Mesothelial cell of epicardium (in vitro differentiated cells): ENCODE measurements at regions not wholly inside any gene's neighbourhood (a gene's known extent, or its start where the extent isn't known, plus 50 kb on each side); places are given as distances from the start of the nearest gene placed in this dataset.

Source experiments
- DNase-seq, 2 experiments: peaks; one replicate each; pipeline ENCODE4 v3.0.0; 2021; ENCODE audit warnings: low spot score in 2 of 2; ENCODE audit not compliant: unreplicated experiment in 2 of 2
- H3K27ac Mint-ChIP-seq: 2 replicates; pipeline ENCODE4 v1.8.0; 2021; ENCODE audit warnings: mixed read lengths
- H3K27me3 Mint-ChIP-seq: 2 replicates; pipeline ENCODE4 v1.8.0; 2021; ENCODE audit warnings: low read depth, mixed read lengths
- H3K36me3 Mint-ChIP-seq: 2 replicates; pipeline ENCODE4 v1.8.0; 2021; ENCODE audit warnings: mixed read lengths
- H3K4me1 Mint-ChIP-seq: 2 replicates; pipeline ENCODE4 v1.8.0; 2021; ENCODE audit warnings: mixed read lengths
- H3K4me3 Mint-ChIP-seq: 2 replicates; pipeline ENCODE4 v1.8.0; 2021; ENCODE audit warnings: mild to moderate bottlenecking, moderate library complexity, mixed read lengths
- H3K9me3 Mint-ChIP-seq: 2 replicates; pipeline ENCODE4 v1.8.0; 2021; ENCODE audit warnings: mixed read lengths
- TF ChIP-seq, protein P1 (sequence below): fragments of 200-600 bp; sonication (generic); IDR thresholded peaks from one replicate; pipeline ENCODE4 v1.5.0; 2021; ENCODE audit warnings: antibody characterized with exemption; ENCODE audit not compliant: unreplicated experiment

DNA sequence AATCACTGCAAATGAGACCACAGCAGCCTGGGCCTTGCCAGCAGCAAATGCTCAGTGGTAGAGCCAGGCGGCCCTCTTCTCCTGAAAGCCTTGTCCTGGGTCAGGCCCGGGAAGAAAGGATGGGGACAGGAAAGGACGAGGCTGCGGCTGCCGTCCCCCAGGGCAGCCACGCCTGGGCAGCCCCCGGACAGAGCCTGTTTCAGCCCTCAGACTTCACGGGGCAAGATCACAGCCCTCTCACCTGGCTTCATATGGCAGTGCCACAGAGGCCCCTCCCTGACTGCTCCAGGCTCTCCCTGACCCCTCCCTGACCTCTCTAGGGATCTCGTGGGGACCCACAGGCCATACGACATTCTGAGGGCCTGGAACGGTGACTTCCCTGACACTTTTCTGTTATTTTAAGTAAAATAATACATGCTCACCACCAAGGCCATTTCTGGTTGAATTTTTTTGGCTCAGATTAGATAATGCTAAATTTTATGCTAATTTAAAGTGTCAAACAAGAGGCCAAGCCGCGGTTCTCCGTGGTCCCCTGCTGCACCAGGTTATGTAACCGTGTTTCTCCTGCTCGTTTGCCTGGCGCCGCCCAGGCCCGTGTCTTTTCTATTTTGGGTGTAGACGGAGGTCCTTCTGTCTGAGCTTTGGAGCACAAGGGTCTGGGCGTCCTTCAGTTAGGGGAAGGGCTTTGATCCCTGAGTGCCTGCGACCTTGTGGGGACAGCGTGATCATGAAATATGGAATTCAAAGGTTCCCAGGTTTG is 59.9 kb upstream of the BHLHE23 start:
- no peak overlapping the region for H3K27ac Mint-ChIP-seq
- no peaks in the 10 kb centered on the region for H3K36me3 Mint-ChIP-seq
- H3K27me3 Mint-ChIP-seq: peaks cover 53% of the 10 kb centered on the region
- H3K9me3 Mint-ChIP-seq: no peaks in the 10 kb centered on the region
- no peak overlapping the region for H3K4me3 Mint-ChIP-seq
- no peak for DNase-seq
- H3K4me1 Mint-ChIP-seq: no peaks in the 10 kb centered on the region
- TF ChIP-seq, protein P1, sequence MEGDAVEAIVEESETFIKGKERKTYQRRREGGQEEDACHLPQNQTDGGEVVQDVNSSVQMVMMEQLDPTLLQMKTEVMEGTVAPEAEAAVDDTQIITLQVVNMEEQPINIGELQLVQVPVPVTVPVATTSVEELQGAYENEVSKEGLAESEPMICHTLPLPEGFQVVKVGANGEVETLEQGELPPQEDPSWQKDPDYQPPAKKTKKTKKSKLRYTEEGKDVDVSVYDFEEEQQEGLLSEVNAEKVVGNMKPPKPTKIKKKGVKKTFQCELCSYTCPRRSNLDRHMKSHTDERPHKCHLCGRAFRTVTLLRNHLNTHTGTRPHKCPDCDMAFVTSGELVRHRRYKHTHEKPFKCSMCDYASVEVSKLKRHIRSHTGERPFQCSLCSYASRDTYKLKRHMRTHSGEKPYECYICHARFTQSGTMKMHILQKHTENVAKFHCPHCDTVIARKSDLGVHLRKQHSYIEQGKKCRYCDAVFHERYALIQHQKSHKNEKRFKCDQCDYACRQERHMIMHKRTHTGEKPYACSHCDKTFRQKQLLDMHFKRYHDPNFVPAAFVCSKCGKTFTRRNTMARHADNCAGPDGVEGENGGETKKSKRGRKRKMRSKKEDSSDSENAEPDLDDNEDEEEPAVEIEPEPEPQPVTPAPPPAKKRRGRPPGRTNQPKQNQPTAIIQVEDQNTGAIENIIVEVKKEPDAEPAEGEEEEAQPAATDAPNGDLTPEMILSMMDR: no peak

GRCh38 chr20:63065911-63066310 is 59.1 kb upstream of the BHLHE23 start:
- Mint-ChIP-seq H3K36me3 (no peaks in the 10 kb centered on the region), H3K4me1 (no peaks in the 10 kb centered on the region), H3K9me3 (no peaks in the 10 kb centered on the region), H3K27ac (no peak overlapping the region), H3K27me3 (peaks cover 52% of the 10 kb centered on the region), H3K4me3 (no peak overlapping the region)
- TF ChIP-seq, protein P1: no peak
- no peak for DNase-seq

- Mint-ChIP-seq H3K9me3 (no peaks in the 10 kb centered on the region), H3K36me3 (no peaks in the 10 kb centered on the region), H3K4me3 (no peak overlapping the region), H3K27me3 (peaks cover 46% of the 10 kb centered on the region), H3K4me1 (no peaks in the 10 kb centered on the region), H3K27ac (no peak overlapping the region)
- peak in 1 of 2 experiments; percentile 11 for DNase-seq
- TF ChIP-seq, protein P1: no peak
Observed at GRCh38 chr20:63064745-63065711, 58.3 kb upstream of the BHLHE23 start.

DNA sequence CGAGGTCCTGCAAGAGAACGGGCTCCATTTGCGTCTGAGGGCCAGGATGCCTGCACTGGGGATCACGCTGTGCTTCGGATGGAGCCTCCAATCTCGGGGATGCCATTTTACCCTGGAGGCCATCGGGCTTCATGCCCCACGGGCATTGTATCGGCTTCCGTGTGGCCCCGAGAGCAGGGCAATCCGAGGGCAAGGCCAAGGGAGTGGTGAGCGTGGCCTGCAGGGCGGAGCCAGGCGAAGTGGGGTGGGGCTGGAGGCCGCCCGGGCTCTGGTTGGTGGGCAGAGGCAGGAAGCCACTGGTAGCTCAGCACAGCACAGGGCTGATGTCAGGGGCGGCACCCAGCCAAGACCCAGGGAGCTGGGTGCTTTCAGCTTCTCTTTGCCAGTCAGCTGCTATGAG is 57.5 kb upstream of the BHLHE23 start:
- Mint-ChIP-seq H3K9me3 (no peaks in the 10 kb centered on the region), H3K4me1 (no peaks in the 10 kb centered on the region), H3K27ac (no peak overlapping the region), H3K4me3 (no peak overlapping the region), H3K27me3 (peaks cover 44% of the 10 kb centered on the region), H3K36me3 (no peaks in the 10 kb centered on the region)
- TF ChIP-seq, protein P1: no peak
- DNase-seq: peak in 1 of 2 experiments; percentile 14

DNA sequence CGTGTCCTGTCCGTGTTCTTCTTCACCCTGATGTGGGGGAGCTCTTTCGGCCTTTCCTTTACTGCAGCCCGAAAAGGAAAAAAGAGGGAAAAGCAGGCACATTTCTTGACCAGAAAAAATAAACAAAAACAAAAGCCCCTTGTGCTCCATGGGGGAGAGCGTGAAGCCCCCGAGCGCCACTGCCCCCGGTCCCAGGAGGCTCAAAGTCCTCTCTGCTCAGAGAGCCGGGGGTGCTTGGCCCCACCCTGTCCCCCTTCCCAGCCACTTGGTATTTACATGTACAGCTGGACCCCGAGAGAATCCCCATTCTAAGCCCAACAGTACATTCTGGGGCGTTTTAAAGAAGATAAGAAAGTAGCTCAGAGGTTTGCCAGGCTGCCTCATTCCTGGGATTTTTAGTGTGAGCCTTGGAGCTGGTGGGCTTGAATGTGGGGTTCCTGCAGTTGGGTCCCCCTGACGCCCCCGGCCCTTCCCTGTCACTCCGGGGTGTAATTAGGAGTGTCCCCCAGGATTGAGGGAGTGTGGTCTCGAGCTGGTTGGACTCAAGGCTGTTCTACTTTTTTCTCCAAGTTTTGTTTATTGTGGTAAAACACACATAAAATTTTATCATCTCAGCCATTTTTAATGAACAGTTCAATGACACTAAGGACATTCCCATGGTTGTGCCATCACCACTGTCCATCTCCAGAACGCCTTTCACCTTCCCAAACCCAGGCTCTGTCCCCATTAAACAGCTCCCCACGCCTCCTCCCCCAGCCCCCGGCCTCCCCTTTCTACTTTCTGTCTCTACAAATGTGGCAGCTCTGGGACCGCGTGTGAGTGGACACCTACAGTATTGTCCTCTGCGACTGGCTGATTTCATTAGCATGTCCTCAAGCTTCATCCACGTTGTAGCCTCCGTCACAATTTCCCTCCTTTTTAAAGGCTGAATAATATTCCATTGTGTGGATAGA is 55.7 kb upstream of the BHLHE23 start:
- DNase-seq: peak in 1 of 2 experiments; percentile 7
- H3K36me3 Mint-ChIP-seq: no peaks in the 10 kb centered on the region
- H3K4me1 Mint-ChIP-seq: no peaks in the 10 kb centered on the region
- H3K9me3 Mint-ChIP-seq: no peaks in the 10 kb centered on the region
- peaks cover 40% of the 10 kb centered on the region for H3K27me3 Mint-ChIP-seq
- H3K27ac Mint-ChIP-seq: no peak overlapping the region
- no peak overlapping the region for H3K4me3 Mint-ChIP-seq
- TF ChIP-seq, protein P1: no peak
